ENCODE measurements at regions not wholly inside any gene's neighbourhood (a gene's known extent, or its start where the extent isn't known, plus 50 kb on each side); places are given as distances from the start of the nearest gene placed in this dataset.

DNA sequence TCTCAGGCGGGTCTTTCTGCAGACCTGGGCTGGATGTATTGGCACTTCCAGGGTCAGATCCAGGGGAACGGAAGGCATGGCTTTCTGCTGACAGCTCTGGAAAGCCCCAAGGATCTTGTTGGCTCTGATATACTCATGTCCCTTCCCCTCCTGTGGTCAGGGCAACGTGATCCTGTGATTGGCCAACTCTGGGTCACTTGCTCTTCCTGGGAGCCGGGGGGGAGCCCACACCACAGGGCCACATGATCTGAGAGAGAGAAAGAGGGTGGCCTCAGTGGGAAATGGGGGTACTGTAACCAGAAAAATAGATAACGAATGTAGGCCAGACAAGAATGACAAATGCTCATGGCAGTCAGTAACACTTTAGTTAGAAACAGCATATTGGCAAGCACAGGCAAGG is 223.0 kb downstream of the NFATC2 start:
- Histone ChIP-seq H3K4me1 (ENCODE audit: control insufficient read depth, insufficient read depth, low read length) (no peaks in the 10 kb centered on the region), H3K36me3 (ENCODE audit: control insufficient read depth, insufficient read depth, low read length) (no peaks in the 10 kb centered on the region), H3K27ac (ENCODE audit: insufficient read depth, low read depth, low read length, poor library complexity, severe bottlenecking) (no peak overlapping the region), H3K27me3 (ENCODE audit: control insufficient read depth, insufficient read depth, low read length, poor library complexity, severe bottlenecking) (no peaks in the 10 kb centered on the region), H3K9me3 (ENCODE audit: control insufficient read depth, low read length) (no peaks in the 10 kb centered on the region), H3K4me3 (ENCODE audit: insufficient read depth, low read depth, low read length) (no peak overlapping the region)
- WGBS, 2 experiments, result 93% methylated on average over 5 of the region's 5 CpGs

DNA sequence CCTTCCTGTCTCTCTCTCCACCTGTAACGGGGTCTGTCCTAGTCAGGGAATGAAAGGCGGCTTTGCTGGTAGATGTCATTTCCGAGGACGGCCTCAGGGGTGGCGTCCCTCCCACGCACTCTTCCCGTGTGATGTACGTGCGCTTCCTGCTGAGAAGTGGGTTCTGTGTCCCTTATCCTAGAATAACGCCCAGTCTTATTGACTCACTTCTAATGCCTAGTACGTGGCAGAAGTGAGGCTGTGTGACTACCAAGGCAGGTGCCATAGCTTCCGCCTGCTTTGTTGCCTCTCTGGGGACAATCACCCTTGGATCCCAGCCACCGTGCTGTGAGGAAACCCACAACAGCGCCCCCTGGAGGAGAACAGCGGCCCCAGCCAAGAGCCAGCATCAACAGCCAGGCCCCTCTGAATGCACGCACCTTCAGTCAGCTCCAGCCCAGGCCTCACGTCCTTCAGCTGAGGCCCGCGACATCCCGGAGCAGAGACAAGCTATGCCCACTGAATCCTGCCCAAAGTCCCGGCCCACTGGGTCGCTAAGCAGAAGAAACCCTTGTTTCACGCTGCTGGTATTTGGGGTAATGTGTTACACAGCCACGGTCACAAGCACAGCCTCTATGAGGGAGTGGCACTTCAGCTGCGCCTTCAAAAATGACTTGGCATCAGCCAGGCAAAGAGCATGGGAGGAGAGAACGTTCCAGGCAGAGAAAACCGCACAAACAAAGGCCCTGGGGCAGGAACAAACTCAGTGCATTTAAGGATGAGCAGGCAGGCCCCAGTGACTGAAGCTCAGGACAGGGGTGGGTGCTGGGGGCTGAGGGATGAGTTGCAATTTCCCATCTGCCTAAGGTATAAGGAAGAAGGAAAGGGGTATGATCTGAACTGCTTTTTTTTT is 224.2 kb downstream of the NFATC2 start:
- Histone ChIP-seq H3K4me1 (ENCODE audit: control insufficient read depth, insufficient read depth, low read length) (no peaks in the 10 kb centered on the region), H3K4me3 (ENCODE audit: insufficient read depth, low read depth, low read length) (no peak overlapping the region), H3K36me3 (ENCODE audit: control insufficient read depth, insufficient read depth, low read length) (no peaks in the 10 kb centered on the region), H3K9me3 (ENCODE audit: control insufficient read depth, low read length) (no peaks in the 10 kb centered on the region), H3K27me3 (ENCODE audit: control insufficient read depth, insufficient read depth, low read length, poor library complexity, severe bottlenecking) (no peaks in the 10 kb centered on the region), H3K27ac (ENCODE audit: insufficient read depth, low read depth, low read length, poor library complexity, severe bottlenecking) (no peak overlapping the region)
- 63% methylated on average over 27 of the region's 27 CpGs for WGBS, 2 experiments

DNA sequence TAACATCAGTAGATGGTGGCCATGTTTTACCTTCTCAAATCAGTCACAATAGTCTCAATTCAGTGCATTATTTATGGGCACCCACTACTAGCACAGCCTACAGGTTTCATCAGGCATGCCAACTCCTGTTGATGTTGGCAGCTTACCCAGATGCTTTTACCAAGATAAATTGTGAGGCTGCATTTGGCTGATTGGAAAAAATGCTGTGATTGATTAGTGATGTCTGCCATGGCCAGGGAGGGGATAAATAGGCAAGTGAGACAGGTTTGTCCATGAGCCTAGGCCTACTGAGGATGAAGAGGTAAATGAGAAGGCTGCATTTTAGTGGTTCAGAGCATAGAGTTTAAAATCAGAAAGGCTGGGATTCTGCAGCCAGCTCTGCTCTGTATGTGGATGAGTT is 227.1 kb downstream of the NFATC2 start:
- Histone ChIP-seq H3K27ac (ENCODE audit: insufficient read depth, low read depth, low read length, poor library complexity, severe bottlenecking) (no peak overlapping the region), H3K9me3 (ENCODE audit: control insufficient read depth, low read length) (no peaks in the 10 kb centered on the region), H3K4me3 (ENCODE audit: insufficient read depth, low read depth, low read length) (no peak overlapping the region), H3K4me1 (ENCODE audit: control insufficient read depth, insufficient read depth, low read length) (peaks cover 7% of the 10 kb centered on the region), H3K27me3 (ENCODE audit: control insufficient read depth, insufficient read depth, low read length, poor library complexity, severe bottlenecking) (no peaks in the 10 kb centered on the region), H3K36me3 (ENCODE audit: control insufficient read depth, insufficient read depth, low read length) (no peaks in the 10 kb centered on the region)

DNA sequence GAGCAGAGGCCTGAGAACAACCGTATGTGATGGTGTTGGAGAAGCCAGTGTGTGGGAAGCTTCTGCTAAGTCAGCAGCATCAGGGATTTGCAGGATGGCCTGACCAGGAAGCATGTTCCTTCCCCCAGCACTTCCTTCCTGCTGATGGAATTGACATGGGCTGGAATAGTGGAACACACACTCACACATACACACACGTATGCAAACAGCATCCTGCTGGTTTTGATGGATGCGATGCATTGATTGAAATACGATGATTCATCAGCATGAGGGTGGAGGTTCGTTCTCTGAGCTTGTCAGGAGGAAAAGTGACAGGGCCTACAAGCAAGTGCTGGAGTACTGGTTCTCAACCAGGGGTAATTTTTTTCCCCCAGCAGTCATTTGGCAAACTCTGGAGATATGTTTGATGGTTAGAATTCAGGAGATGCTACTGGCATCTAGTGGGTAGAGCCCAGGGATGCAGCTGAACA is 229.1 kb downstream of the NFATC2 start:
- H3K27ac ChIP-seq (ENCODE audit: insufficient read depth, low read depth, low read length, poor library complexity, severe bottlenecking), result no peak overlapping the region
- no peaks in the 10 kb centered on the region for H3K9me3 ChIP-seq (ENCODE audit: control insufficient read depth, low read length)
- WGBS, 2 experiments, result 85% methylated on average over 5 of the region's 5 CpGs

DNA sequence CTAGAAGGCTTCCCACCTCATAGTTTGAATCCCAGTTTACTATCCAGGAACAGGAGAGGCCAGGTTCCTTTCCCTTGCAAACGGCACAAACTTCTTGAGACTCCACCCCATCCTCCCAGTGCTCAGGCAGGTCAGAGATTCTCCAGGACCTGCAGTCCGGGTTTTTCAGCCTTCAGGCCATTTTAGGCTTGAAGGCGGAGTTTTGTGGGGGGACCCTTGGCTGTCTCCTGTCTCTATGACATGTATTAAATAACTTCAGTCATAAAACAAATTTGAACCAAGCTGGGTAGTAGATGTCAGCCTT is 230.1 kb downstream of the NFATC2 start:
- H3K36me3 ChIP-seq (ENCODE audit: control insufficient read depth, insufficient read depth, low read length), result no peaks in the 10 kb centered on the region
- H3K27me3 ChIP-seq (ENCODE audit: control insufficient read depth, insufficient read depth, low read length, poor library complexity, severe bottlenecking), result no peaks in the 10 kb centered on the region
- H3K27ac ChIP-seq (ENCODE audit: insufficient read depth, low read depth, low read length, poor library complexity, severe bottlenecking), result no peak overlapping the region
- H3K4me1 ChIP-seq (ENCODE audit: control insufficient read depth, insufficient read depth, low read length), result peaks cover 12% of the 10 kb centered on the region
- H3K4me3 ChIP-seq (ENCODE audit: insufficient read depth, low read depth, low read length), result no peak overlapping the region
- whole genome bisulfite sequencing, 2 experiments, result 34 to 48% methylated on average over 3 of the region's 3 CpGs
- H3K9me3 ChIP-seq (ENCODE audit: control insufficient read depth, low read length), result no peaks in the 10 kb centered on the region

More for the DNA sequence above, 229.1 kb downstream of the NFATC2 start:
- peaks cover 7% of the 10 kb centered on the region for H3K4me1 ChIP-seq (ENCODE audit: control insufficient read depth, insufficient read depth, low read length)
- H3K4me3 ChIP-seq (ENCODE audit: insufficient read depth, low read depth, low read length), result no peak overlapping the region
- H3K36me3 ChIP-seq (ENCODE audit: control insufficient read depth, insufficient read depth, low read length), result no peaks in the 10 kb centered on the region
- H3K27me3 ChIP-seq (ENCODE audit: control insufficient read depth, insufficient read depth, low read length, poor library complexity, severe bottlenecking), result no peaks in the 10 kb centered on the region

DNA sequence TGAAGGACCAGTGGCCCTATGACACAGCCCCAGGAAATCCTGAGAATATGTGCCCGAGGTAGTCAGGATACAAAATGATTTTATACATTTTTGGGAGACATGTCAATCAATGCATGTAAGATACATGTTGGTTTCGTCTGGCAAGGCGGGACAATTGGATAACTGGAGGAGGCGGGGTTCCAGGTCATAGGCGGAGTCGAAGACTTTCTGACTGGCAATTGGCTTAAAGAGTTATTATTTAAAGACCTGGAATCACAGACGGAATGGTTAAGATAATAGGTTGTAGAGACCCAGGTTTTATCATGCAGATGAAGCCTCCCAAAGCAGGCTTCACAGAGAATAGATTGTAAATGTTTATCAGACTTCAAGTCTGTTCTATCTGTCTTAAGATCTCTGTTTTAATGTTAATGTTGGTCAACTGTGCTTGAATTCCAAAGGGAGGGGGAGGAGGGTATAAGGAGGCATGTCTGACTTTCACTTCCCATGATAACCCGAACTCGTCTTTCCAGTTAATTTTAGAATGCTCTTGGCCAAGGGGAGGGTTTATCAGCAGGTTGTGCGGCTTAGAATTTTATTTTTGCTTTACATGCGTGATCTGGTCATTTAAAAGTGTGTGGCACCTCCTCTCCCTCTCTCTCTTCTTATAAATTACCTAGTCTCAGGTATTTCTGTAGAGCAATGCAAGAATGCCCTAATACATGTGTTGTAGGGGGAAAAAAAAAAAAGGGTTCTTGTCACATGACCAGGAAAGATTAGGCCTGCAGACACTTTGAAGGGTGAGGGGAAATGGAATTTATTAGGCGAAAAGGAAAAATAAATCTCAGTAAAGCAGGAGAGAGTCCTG is 230.7 kb downstream of the NFATC2 start:
- Histone ChIP-seq H3K4me3 (ENCODE audit: insufficient read depth, low read depth, low read length) (no peak overlapping the region), H3K27me3 (ENCODE audit: control insufficient read depth, insufficient read depth, low read length, poor library complexity, severe bottlenecking) (no peaks in the 10 kb centered on the region), H3K36me3 (ENCODE audit: control insufficient read depth, insufficient read depth, low read length) (no peaks in the 10 kb centered on the region), H3K9me3 (ENCODE audit: control insufficient read depth, low read length) (no peaks in the 10 kb centered on the region), H3K4me1 (ENCODE audit: control insufficient read depth, insufficient read depth, low read length) (peaks cover 12% of the 10 kb centered on the region), H3K27ac (ENCODE audit: insufficient read depth, low read depth, low read length, poor library complexity, severe bottlenecking) (no peak overlapping the region)
- 27 to 28% methylated on average over 10 to 11 of the region's 12 CpGs for WGBS, 2 experiments

DNA sequence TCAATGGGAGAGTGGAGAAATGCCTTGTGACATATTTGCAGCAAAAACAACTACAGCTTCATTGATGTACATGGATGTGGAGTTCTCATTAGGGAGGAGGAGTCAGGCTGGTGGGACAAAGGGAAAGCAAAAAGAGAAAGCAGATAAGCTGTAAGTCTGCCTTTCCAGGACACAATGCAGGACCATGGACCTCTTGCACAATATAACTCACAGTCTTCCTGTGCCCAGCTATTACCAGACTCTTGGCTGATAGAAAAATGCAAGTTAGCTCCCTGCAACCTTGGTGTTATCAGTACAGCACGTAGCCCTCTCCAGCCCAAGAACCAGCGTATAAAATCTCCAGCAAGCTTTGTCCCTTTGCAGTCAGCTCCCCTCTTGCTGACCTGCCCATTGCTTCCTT is 232.3 kb downstream of the NFATC2 start:
- no peaks in the 10 kb centered on the region for H3K9me3 ChIP-seq (ENCODE audit: control insufficient read depth, low read length)
- WGBS, 2 experiments, result 95 to 96% methylated on average over 2 of the region's 2 CpGs
- no peak overlapping the region for H3K4me3 ChIP-seq (ENCODE audit: insufficient read depth, low read depth, low read length)

DNA sequence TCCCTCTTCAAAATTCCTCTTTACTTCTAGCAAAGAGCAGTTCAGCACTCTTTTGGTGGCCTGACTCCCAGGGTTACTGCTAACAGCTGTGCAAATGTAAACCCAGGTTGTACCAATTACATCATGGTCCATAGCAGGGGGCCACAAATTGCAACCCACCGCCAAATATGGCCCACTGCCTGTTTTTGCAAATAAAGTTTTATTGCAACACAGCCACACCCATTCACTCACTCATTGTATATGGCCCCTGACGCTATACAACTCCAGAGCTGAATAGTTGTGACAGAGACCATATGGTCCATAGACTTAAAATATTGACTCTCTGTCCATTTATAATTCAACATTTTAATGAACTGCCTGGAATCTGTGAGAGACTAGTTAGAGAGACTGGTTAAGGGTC is 233.4 kb downstream of the NFATC2 start:
- Histone ChIP-seq H3K4me1 (ENCODE audit: control insufficient read depth, insufficient read depth, low read length) (peaks cover 12% of the 10 kb centered on the region), H3K9me3 (ENCODE audit: control insufficient read depth, low read length) (no peaks in the 10 kb centered on the region), H3K27me3 (ENCODE audit: control insufficient read depth, insufficient read depth, low read length, poor library complexity, severe bottlenecking) (no peaks in the 10 kb centered on the region), H3K4me3 (ENCODE audit: insufficient read depth, low read depth, low read length) (no peak overlapping the region), H3K36me3 (ENCODE audit: control insufficient read depth, insufficient read depth, low read length) (no peaks in the 10 kb centered on the region), H3K27ac (ENCODE audit: insufficient read depth, low read depth, low read length, poor library complexity, severe bottlenecking) (no peak overlapping the region)
- 86 to 89% methylated on average over 2 of the region's 2 CpGs for WGBS, 2 experiments

More for the DNA sequence above, 232.3 kb downstream of the NFATC2 start:
- Histone ChIP-seq H3K36me3 (ENCODE audit: control insufficient read depth, insufficient read depth, low read length) (no peaks in the 10 kb centered on the region), H3K27me3 (ENCODE audit: control insufficient read depth, insufficient read depth, low read length, poor library complexity, severe bottlenecking) (no peaks in the 10 kb centered on the region), H3K27ac (ENCODE audit: insufficient read depth, low read depth, low read length, poor library complexity, severe bottlenecking) (no peak overlapping the region), H3K4me1 (ENCODE audit: control insufficient read depth, insufficient read depth, low read length) (peaks cover 12% of the 10 kb centered on the region)

DNA sequence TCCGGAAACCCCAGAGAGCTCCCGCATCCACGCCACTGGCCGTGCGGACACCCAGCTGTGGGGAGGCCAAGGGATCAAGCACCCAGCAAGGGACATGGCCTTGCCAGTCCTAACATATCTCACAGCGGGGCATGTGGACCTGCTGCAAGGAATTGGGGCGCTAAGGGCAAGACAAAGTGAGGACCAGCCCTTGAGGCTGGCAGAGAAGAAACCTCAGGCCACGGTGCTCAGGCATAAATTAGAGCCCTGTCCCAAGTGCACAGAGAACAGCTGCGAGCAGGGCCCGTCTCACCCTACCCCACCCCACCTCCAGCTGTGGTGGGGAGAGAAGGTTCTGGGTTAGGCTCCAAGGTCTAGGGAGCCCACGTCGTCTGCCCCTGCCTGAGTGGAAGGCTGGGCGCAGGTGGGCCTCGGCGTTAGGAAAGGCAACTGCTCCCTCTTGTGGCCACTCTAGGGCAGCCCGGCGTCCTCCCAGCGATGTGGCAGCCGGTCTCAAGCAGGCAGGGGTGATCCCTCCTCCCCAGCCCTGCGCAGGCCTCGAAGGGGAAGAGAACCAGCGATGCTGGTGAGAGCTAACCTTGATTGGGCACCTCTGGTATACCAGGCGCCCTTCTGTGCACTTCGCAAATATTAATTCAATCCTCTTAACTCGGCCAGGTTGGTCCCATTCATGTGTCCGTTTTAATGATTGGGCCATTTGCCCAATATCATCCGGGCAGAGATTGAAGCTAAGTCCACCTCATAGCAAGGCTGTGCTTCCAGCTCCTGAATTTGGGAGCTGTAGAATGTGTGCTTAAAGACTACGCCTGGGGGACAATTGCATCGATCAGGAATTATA is 235.8 kb downstream of the NFATC2 start:
- no peak overlapping the region for H3K4me3 ChIP-seq (ENCODE audit: insufficient read depth, low read depth, low read length)
- no peaks in the 10 kb centered on the region for H3K9me3 ChIP-seq (ENCODE audit: control insufficient read depth, low read length)
- no peaks in the 10 kb centered on the region for H3K36me3 ChIP-seq (ENCODE audit: control insufficient read depth, insufficient read depth, low read length)
- H3K4me1 ChIP-seq (ENCODE audit: control insufficient read depth, insufficient read depth, low read length), result peaks cover 4% of the 10 kb centered on the region
- WGBS, 2 experiments, result 37 to 40% methylated on average over 27 to 28 of the region's 29 CpGs
- no peak overlapping the region for H3K27ac ChIP-seq (ENCODE audit: insufficient read depth, low read depth, low read length, poor library complexity, severe bottlenecking)
- no peaks in the 10 kb centered on the region for H3K27me3 ChIP-seq (ENCODE audit: control insufficient read depth, insufficient read depth, low read length, poor library complexity, severe bottlenecking)
